NT2/D1 (cell line): ENCODE measurements at regions not wholly inside any gene's neighbourhood (a gene's known extent, or its start where the extent isn't known, plus 50 kb on each side); places are given as distances from the start of the nearest gene placed in this dataset.

ENCODE experiments used
- DNase-seq: peaks from one replicate; pipeline ENCODE4 v3.0.0-alpha.2; 2011; ENCODE audit warnings: low read depth, low spot score
- H3K27me3 ChIP-seq: 2 replicates; pipeline ENCODE4 v1.6.0; 2011; ENCODE audit warnings: mild to moderate bottlenecking; ENCODE audit not compliant: insufficient read length, insufficient read depth
- H3K36me3 ChIP-seq: 2 replicates; pipeline ENCODE4 v1.6.1; 2011; ENCODE audit warnings: mild to moderate bottlenecking, low read length, mixed read lengths; ENCODE audit not compliant: insufficient read depth, insufficient read length
- H3K4me1 ChIP-seq: 2 replicates; pipeline ENCODE4 v1.5.1; 2011; ENCODE audit not compliant: insufficient read depth, insufficient read length
- H3K4me3 ChIP-seq: 2 replicates; pipeline ENCODE4 v1.5.1; 2011; ENCODE audit warnings: low read depth; ENCODE audit not compliant: insufficient read length
- H3K9ac ChIP-seq: 2 replicates; pipeline ENCODE4 v1.6.0; 2011; ENCODE audit warnings: low read depth; ENCODE audit not compliant: insufficient read length
- H3K9me3 ChIP-seq: 2 replicates; pipeline ENCODE4 v1.5.1; 2011; ENCODE audit warnings: mild to moderate bottlenecking, low read length; ENCODE audit not compliant: insufficient read depth
- SUZ12 ChIP-seq: IDR thresholded peaks from 2 replicates; pipeline ENCODE4 v1.6.1; 2011; ENCODE audit not compliant: insufficient read length, insufficient read depth; ENCODE audit errors: extremely low read depth
- YY1 ChIP-seq: IDR thresholded peaks from 2 replicates; pipeline ENCODE4 v1.6.1; 2011; ENCODE audit not compliant: insufficient read length, insufficient read depth
- ZNF274 ChIP-seq: IDR thresholded peaks from 2 replicates; pipeline ENCODE4 v1.6.1; 2011; ENCODE audit warnings: mild to moderate bottlenecking, low read depth, low read length

DNA sequence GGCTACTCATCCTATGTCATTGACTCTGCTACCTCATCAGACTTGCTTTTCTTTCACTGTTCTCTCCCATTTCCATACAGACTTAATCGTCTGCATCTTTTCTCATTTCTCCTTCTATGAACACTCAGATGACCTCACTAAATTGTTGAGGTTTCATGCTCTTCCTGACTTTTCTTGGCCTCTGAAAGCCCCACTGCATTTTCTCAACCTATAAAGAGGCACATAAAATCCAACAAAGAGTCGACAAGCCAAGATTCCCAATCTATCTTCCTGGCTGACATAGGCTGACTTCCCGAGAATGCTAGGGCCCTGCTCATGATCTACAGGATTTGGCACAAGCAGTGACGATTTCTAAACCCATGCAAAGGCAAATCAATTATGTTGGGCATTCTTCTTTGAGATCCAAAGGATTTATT lies 280.8 kb upstream of the DPYD start:
- Histone ChIP-seq H3K9me3 (peaks cover 37% of the 10 kb centered on the region), H3K4me1 (no peaks in the 10 kb centered on the region), H3K36me3 (no peaks in the 10 kb centered on the region), H3K27me3 (peaks cover 29% of the 10 kb centered on the region), H3K9ac (no peak overlapping the region), H3K4me3 (no peak overlapping the region)
- DNase-seq = no peak
- TF ChIP-seq ZNF274 (no peak), YY1 (no peak), SUZ12 (no peak)

DNA sequence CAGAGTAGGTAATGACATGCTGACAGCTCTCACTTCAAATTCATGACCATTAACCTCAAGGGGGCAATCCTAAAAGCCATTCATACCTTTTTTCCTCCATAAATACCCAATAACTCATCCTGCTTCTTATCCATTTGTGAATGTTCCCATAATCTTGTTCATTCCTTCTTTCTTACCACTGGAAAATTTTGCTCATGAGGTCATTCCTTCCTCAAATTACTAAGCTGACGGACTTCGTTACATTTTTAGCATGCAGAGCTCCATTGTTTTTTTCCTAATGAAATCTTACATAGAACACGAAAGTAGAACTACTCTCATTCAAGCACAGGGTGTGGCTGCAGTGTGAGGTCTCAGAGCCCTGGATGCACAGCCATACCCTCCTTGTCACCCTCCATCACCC lies 276.5 kb upstream of the DPYD start:
- no peak overlapping the region for H3K9ac ChIP-seq
- no peak overlapping the region for H3K4me3 ChIP-seq
- no peaks in the 10 kb centered on the region for H3K36me3 ChIP-seq
- TF ChIP-seq ZNF274 (no peak), SUZ12 (no peak), YY1 (no peak)
- no peak for DNase-seq
- no peaks in the 10 kb centered on the region for H3K4me1 ChIP-seq
- H3K9me3 ChIP-seq = 0 out of 2 replicates have a peak, but pooled peaks cover 7% of the 10 kb centered on the region
- H3K27me3 ChIP-seq = peaks cover 10% of the 10 kb centered on the region

- DNase-seq = no peak
- no peaks in the 10 kb centered on the region for H3K36me3 ChIP-seq
- H3K9ac ChIP-seq = no peak overlapping the region
- no peak overlapping the region for H3K4me3 ChIP-seq
- TF ChIP-seq ZNF274 (no peak), YY1 (no peak), SUZ12 (no peak)
- H3K27me3 ChIP-seq = no peaks in the 10 kb centered on the region
- no peaks in the 10 kb centered on the region for H3K4me1 ChIP-seq
- H3K9me3 ChIP-seq = no peaks in the 10 kb centered on the region
These were observed 275.2 kb upstream of the DPYD start for GRCh38 chr1:98196012-98196411.

- TF ChIP-seq ZNF274 (no peak), YY1 (no peak)
- H3K9ac ChIP-seq = no peak overlapping the region
- DNase-seq = no peak
- no peaks in the 10 kb centered on the region for H3K4me1 ChIP-seq
- H3K36me3 ChIP-seq = no peaks in the 10 kb centered on the region
- H3K27me3 ChIP-seq = no peaks in the 10 kb centered on the region
- no peak overlapping the region for H3K4me3 ChIP-seq
- H3K9me3 ChIP-seq = no peaks in the 10 kb centered on the region
These were observed 267.9 kb upstream of the DPYD start for GRCh38 chr1:98188774-98189173.

DNA sequence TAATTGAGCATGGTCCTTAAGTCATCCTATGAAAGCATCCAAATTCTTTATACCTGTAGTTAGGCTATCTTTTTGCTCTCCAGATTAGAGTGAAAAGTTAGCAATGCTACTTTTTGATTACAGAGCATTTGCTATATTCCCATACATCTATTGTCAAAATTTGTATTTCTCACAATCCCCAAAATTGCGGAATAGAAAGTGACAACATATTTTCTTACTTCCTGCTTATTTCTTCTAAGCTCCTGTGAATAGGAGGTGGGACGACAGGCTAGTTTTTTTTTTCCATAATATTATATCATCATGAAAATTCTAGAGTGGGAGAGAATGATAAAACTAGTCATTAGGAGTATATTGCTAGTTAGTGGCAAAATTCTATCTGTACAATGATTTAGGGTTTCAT lies 264.0 kb upstream of the DPYD start:
- Histone ChIP-seq H3K9me3 (no peaks in the 10 kb centered on the region), H3K4me3 (no peak overlapping the region), H3K9ac (no peak overlapping the region), H3K4me1 (no peaks in the 10 kb centered on the region), H3K36me3 (no peaks in the 10 kb centered on the region), H3K27me3 (no peaks in the 10 kb centered on the region)
- no peak for TF ChIP-seq ZNF274
- no peak for TF ChIP-seq YY1
- no peak for TF ChIP-seq SUZ12
- no peak for DNase-seq

- Histone ChIP-seq H3K4me3 (no peak overlapping the region), H3K27me3 (no peaks in the 10 kb centered on the region), H3K4me1 (no peaks in the 10 kb centered on the region), H3K9ac (no peak overlapping the region), H3K36me3 (no peaks in the 10 kb centered on the region), H3K9me3 (no peaks in the 10 kb centered on the region)
- TF ChIP-seq SUZ12 = no peak
- TF ChIP-seq YY1 = no peak
- TF ChIP-seq ZNF274 = no peak
- DNase-seq = no peak
These were observed 260.4 kb upstream of the DPYD start for GRCh38 chr1:98181036-98181764.

GRCh38 chr1:98179151-98179773 lies 258.4 kb upstream of the DPYD start:
- Histone ChIP-seq H3K4me3 (no peak overlapping the region), H3K9me3 (no peaks in the 10 kb centered on the region), H3K36me3 (no peaks in the 10 kb centered on the region), H3K9ac (no peak overlapping the region), H3K4me1 (no peaks in the 10 kb centered on the region), H3K27me3 (no peaks in the 10 kb centered on the region)
- TF ChIP-seq YY1 = no peak
- TF ChIP-seq ZNF274 = no peak
- TF ChIP-seq SUZ12 = no peak
- DNase-seq = no peak
